GM21619 (cell line): ENCODE measurements at regions not wholly inside any gene's neighbourhood (a gene's known extent, or its start where the extent isn't known, plus 50 kb on each side); places are given as distances from the start of the nearest gene placed in this dataset.
"Not testable (repeated sequence)": the region's sequence is repeated elsewhere in the genome, so short reads cannot be mapped to it uniquely, and the experiment has no call there.

Source experiments
- ATAC-seq: cut with Tn5 transposase; IDR thresholded peaks from one replicate; pipeline ENCODE4 v1.9.1; 2021; ENCODE audit not compliant: unreplicated experiment

- no peak for ATAC-seq
Observed at GRCh38 chr12:42741771-42742510, 152.4 kb upstream of the PRICKLE1 start.

- ATAC-seq: no peak
Observed at GRCh38 chr12:42741091-42741490, 151.5 kb upstream of the PRICKLE1 start.

GRCh38 chr12:42737398-42737797 lies 147.9 kb upstream of the PRICKLE1 start:
- ATAC-seq: no peak

GRCh38 chr12:42735861-42736361 lies 146.4 kb upstream of the PRICKLE1 start:
- no peak for ATAC-seq

- no peak for ATAC-seq
Observed at GRCh38 chr12:42733911-42734310, 144.4 kb upstream of the PRICKLE1 start.

- ATAC-seq: no peak
Observed at GRCh38 chr12:42732908-42733411, 143.4 kb upstream of the PRICKLE1 start.

- no peak for ATAC-seq
Observed at GRCh38 chr12:42730291-42730690, 140.7 kb upstream of the PRICKLE1 start.

- ATAC-seq: no peak
Observed at GRCh38 chr12:42729535-42729900, 140.0 kb upstream of the PRICKLE1 start.

- ATAC-seq: no peak
Observed at GRCh38 chr12:42728770-42729534, 139.4 kb upstream of the PRICKLE1 start.

- ATAC-seq: no peak
Observed at GRCh38 chr12:42728287-42728686, 138.7 kb upstream of the PRICKLE1 start.

GRCh38 chr12:42725809-42726208 lies 136.3 kb upstream of the PRICKLE1 start:
- no peak for ATAC-seq

GRCh38 chr12:42716491-42716891 lies 126.9 kb upstream of the PRICKLE1 start:
- no peak for ATAC-seq

GRCh38 chr12:42713566-42713965 lies 124.0 kb upstream of the PRICKLE1 start:
- ATAC-seq: not testable (repeated sequence)

- ATAC-seq: not testable (repeated sequence)
Observed at GRCh38 chr12:42708374-42708773, 118.8 kb upstream of the PRICKLE1 start.

GRCh38 chr12:42707312-42708226 lies 118.0 kb upstream of the PRICKLE1 start:
- no peak for ATAC-seq

GRCh38 chr12:42706321-42706720 lies 116.8 kb upstream of the PRICKLE1 start:
- ATAC-seq: no peak

- ATAC-seq: no peak
Observed at GRCh38 chr12:42705863-42706262, 116.3 kb upstream of the PRICKLE1 start.

GRCh38 chr12:42704810-42705401 lies 115.4 kb upstream of the PRICKLE1 start:
- ATAC-seq: no peak

- no peak for ATAC-seq
Observed at GRCh38 chr12:42704340-42704739, 114.8 kb upstream of the PRICKLE1 start.

GRCh38 chr12:42701084-42701483 lies 111.5 kb upstream of the PRICKLE1 start:
- no peak for ATAC-seq

GRCh38 chr12:42698213-42698612 lies 108.7 kb upstream of the PRICKLE1 start:
- ATAC-seq: no peak
